ENCODE measurements at regions not wholly inside any gene's neighbourhood (a gene's known extent, or its start where the extent isn't known, plus 50 kb on each side); places are given as distances from the start of the nearest gene placed in this dataset.
A peak's percentile ranks its signal among the peaks of the same experiment; 100 is the strongest.

GRCh38 chr12:14257734-14258574, 107.5 kb upstream of the ATF7IP start:
- H3K9ac ChIP-seq (ENCODE audit: insufficient read depth, low read depth, low read length) = peak overlapping the region; percentile 58
- no TSS peak for BruUV-seq (replicated peaks)
- peaks cover 48% of the 10 kb centered on the region for H3K4me1 ChIP-seq (ENCODE audit: insufficient read depth, low read length)
- H3K4me3 ChIP-seq (replicated peaks in 1 of 3; ENCODE audit: insufficient read depth in 1 of 3, low read depth in 2 of 3, low read length in 3 of 3) = peak overlapping the region; percentile 6 to 34 (median 29); a peak in 4 of 6 replicates
- H3K36me3 ChIP-seq (replicated peaks in 1 of 2; ENCODE audit: control insufficient read depth in 1 of 2, insufficient read depth in 2 of 2, low read length in 2 of 2) = no peaks in the 10 kb centered on the region
- intact Hi-C loops (cut with micrococcal nuclease; ENCODE audit: unreplicated experiment) = loop anchor here (1.0 kb wide), 4 partner anchors 109 to 196 kb away; no protein-coding TSS in a partner anchor
- ChIA-PET CTCF (ENCODE audit: low intra/inter-chr PET ratio, low total read pairs) (interaction anchor here (1.9 kb wide), 1 partner anchor 196 kb away, joined by 8 read pairs; no protein-coding TSS in a partner anchor), POLR2A (interaction anchor here (1.1 to 1.8 kb wide), 4 partner anchors 108 to 513 kb away, joined by 6 to 39 read pairs (median 8); partner anchors contain the start of gene ATF7IP)
- DNase-seq (ENCODE audit: low spot score) (peak; percentile 95), FAIRE-seq (peak; percentile 72), ATAC-seq (peak; percentile 86)
- in situ Hi-C loops (cut with HindIII; ENCODE audit: extremely low pct_ligation_motif_present, low pct_unique_long_range_greater_than_20kb) = loop anchor here (5.0 kb wide), 1 partner anchor 129 kb away; no protein-coding TSS in a partner anchor
- H3K27ac ChIP-seq (ENCODE audit: extremely low read length, insufficient read depth, low read length) = peak overlapping the region; percentile 64
- 24% methylated on average over 13 of the region's 13 CpGs for WGBS (ENCODE audit: low lambda C conversion rate)
- H4K20me1 ChIP-seq (ENCODE audit: insufficient read depth, low read length) = no peaks in the 10 kb centered on the region
- H3K27me3 ChIP-seq (ENCODE audit: control insufficient read depth in 1 of 2, insufficient read depth in 2 of 2, low read length in 2 of 2) = no peaks in the 10 kb centered on the region
- peak overlapping the region; percentile 18 for H2AFZ ChIP-seq (ENCODE audit: low read length)
- H3K4me2 ChIP-seq (ENCODE audit: low read depth, low read length) = peak overlapping the region; percentile 82
- no peaks in the 10 kb centered on the region for H3K79me2 ChIP-seq (ENCODE audit: insufficient read depth, low read length)
- no peaks in the 10 kb centered on the region for H3K9me3 ChIP-seq (ENCODE audit: low read length)
- TF ChIP-seq KLF16 (CRISPR knock-in tag; IDR thresholded peaks at IDR 0.05) (peak in 1 of 2 experiments; percentile 84; a peak in 1 of 4 replicates), RXRA (CRISPR knock-in tag; IDR thresholded peaks at IDR 0.05) (0 out of 2 replicates have a peak, but pooled peaks have one; percentile 25), FOXA1 (IDR thresholded peaks at IDR 0.05) (no peak), FOXA1 (CRISPR knock-in tag; IDR thresholded peaks at IDR 0.05) (no peak), RBM39 (IDR thresholded peaks at IDR 0.05; ENCODE audit: low read depth, low read length, poor library complexity, severe bottlenecking) (no peak), ZSCAN31 (CRISPR knock-in tag; IDR thresholded peaks at IDR 0.05; ENCODE audit: low read depth) (no peak), NFIB (CRISPR knock-in tag; IDR thresholded peaks at IDR 0.05; ENCODE audit: borderline replicate concordance) (no peak), ZNF7 (CRISPR knock-in tag; IDR thresholded peaks at IDR 0.05) (no peak), TFDP2 (CRISPR knock-in tag; IDR thresholded peaks at IDR 0.05) (peak; percentile 17; the same call in 1 of the 2 replicates)
- TF ChIP-seq, protein P1, sequence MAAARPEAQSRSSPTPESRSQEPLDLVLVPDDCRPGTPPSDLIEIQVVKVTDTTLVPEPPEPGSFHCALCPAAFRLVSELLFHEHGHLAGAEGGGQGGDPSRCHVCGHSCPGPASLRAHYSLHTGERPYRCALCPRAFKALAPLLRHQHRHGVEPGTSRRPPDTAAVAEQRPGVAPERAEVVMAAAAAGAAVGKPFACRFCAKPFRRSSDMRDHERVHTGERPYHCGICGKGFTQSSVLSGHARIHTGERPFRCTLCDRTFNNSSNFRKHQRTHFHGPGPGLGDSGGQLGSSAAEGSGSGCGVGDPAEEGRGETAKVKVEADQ (CRISPR knock-in tag; IDR thresholded peaks at IDR 0.05; ENCODE audit: borderline replicate concordance) = 0 out of 2 replicates have a peak, but pooled peaks have one; percentile 30
- TF ChIP-seq, protein P2, sequence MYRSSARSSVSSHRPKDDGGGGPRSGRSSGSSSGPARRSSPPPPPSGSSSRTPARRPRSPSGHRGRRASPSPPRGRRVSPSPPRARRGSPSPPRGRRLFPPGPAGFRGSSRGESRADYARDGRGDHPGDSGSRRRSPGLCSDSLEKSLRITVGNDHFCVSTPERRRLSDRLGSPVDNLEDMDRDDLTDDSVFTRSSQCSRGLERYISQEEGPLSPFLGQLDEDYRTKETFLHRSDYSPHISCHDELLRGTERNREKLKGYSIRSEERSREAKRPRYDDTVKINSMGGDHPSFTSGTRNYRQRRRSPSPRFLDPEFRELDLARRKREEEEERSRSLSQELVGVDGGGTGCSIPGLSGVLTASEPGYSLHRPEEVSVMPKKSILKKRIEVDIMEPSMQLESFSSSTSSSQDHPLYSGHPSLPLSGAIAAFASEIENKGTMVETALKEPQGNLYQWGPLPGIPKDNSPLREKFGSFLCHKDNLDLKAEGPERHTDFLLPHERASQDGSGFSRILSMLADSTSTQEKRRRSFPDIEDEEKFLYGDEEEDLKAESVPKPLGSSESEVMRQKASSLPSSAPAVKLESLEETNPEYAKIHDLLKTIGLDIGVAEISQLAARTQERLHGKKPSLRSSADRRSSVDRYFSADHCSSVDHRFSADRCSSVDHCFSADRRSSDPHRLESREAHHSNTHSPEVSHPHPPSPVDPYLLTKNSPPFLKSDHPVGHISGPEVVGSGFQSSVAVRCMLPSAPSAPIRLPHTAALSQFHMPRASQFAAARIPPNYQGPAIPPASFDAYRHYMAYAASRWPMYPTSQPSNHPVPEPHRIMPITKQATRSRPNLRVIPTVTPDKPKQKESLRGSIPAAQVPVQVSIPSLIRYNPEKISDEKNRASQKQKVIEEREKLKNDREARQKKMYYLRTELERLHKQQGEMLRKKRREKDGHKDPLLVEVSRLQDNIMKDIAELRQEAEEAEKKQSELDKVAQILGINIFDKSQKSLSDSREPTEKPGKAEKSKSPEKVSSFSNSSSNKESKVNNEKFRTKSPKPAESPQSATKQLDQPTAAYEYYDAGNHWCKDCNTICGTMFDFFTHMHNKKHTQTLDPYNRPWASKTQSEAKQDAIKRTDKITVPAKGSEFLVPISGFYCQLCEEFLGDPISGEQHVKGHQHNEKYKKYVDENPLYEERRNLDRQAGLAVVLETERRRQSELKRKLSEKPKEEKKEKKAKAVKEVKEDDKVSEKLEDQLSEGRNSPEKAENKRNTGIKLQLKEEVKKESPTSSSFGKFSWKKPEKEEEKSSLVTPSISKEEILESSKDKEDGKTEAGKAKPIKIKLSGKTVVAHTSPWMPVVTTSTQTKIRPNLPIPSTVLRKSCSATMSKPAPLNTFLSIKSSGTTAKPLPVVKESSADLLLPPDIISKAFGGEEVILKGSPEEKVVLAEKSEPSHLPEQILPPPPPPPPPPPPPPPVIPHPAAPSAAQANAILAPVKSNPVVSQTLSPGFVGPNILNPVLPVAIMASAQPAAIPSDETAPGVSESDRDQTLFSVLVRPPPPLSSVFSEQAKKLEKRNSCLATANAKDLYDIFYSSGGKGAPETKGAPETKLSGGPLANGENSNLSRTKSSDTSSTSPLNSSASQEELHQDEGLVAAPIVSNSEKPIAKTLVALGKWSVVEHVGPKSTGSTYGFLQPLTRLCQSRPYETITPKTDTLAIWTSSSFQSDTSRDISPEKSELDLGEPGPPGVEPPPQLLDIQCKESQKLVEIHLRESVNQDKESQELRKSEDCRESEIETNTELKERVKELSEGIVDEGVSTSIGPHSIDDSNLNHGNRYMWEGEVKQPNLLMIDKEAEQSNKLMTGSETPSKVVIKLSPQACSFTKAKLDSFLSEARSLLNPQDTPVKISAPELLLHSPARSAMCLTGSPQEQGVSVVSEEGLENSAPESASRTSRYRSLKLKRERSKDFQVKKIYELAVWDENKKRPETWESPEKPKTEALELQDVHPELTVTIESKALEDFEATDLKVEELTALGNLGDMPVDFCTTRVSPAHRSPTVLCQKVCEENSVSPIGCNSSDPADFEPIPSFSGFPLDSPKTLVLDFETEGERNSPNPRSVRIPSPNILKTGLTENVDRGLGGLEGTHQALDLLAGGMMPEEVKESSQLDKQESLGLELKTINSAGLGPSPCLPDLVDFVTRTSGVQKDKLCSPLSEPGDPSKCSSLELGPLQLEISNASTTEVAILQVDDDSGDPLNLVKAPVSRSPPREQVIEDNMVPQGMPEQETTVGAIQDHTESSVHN (CRISPR knock-in tag; IDR thresholded peaks at IDR 0.05) = peak; percentile 87; the same call in 1 of the 2 replicates

All from HepG2 (cell line).